ENCODE measurements at regions not wholly inside any gene's neighbourhood (a gene's known extent, or its start where the extent isn't known, plus 50 kb on each side); places are given as distances from the start of the nearest gene placed in this dataset.
"Not testable (repeated sequence)": the region's sequence is repeated elsewhere in the genome, so short reads cannot be mapped to it uniquely, and the experiment has no call there.

- H3K27me3 ChIP-seq (ENCODE audit: control insufficient read depth, insufficient read depth, low read length); H3K4me3 ChIP-seq (ENCODE audit: low read depth, low read length); H3K36me3 ChIP-seq (ENCODE audit: control insufficient read depth, insufficient read depth, low read length); DNase-seq (ENCODE audit: low read depth): not testable (repeated sequence)
Measured at GRCh38 chr15:83335542-83335941, 51.1 kb upstream of the BNC1 start.

GRCh38 chr15:83339396-83339795, 54.9 kb upstream of the BNC1 start:
- TF ChIP-seq, protein P1, sequence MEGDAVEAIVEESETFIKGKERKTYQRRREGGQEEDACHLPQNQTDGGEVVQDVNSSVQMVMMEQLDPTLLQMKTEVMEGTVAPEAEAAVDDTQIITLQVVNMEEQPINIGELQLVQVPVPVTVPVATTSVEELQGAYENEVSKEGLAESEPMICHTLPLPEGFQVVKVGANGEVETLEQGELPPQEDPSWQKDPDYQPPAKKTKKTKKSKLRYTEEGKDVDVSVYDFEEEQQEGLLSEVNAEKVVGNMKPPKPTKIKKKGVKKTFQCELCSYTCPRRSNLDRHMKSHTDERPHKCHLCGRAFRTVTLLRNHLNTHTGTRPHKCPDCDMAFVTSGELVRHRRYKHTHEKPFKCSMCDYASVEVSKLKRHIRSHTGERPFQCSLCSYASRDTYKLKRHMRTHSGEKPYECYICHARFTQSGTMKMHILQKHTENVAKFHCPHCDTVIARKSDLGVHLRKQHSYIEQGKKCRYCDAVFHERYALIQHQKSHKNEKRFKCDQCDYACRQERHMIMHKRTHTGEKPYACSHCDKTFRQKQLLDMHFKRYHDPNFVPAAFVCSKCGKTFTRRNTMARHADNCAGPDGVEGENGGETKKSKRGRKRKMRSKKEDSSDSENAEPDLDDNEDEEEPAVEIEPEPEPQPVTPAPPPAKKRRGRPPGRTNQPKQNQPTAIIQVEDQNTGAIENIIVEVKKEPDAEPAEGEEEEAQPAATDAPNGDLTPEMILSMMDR (IDR thresholded peaks at IDR 0.05; ENCODE audit: insufficient read depth, low read length, poor library complexity, severe bottlenecking): no peak
- no peak for DNase-seq (ENCODE audit: low read depth)
- Histone ChIP-seq H3K4me3 (ENCODE audit: low read depth, low read length) (no peak overlapping the region), H3K36me3 (ENCODE audit: control insufficient read depth, insufficient read depth, low read length) (no peaks in the 10 kb centered on the region), H3K27me3 (ENCODE audit: control insufficient read depth, insufficient read depth, low read length) (no peaks in the 10 kb centered on the region)

DNA sequence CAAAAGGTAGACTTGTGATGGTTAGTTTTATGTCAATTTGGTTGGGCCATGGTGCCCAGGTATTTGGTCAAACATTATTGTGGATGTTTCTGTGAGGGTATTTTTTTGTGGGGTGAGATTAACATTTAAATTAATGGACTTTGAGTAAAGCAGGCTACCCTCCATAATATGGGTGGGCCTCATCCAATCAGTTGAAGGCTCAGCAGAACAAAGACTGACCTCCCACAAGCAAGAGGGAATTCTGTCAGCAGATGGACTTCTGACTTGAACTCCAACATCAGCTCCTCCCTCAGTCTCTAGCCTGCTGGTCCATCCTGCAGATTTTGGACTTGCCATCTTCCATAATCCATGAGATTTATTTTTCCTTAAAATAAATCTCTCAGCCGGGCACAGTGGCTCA, 55.6 kb upstream of the BNC1 start:
- DNase-seq (ENCODE audit: low read depth): no peak
- TF ChIP-seq, protein P1 (IDR thresholded peaks at IDR 0.05; ENCODE audit: insufficient read depth, low read length, poor library complexity, severe bottlenecking): no peak
- Histone ChIP-seq H3K36me3 (ENCODE audit: control insufficient read depth, insufficient read depth, low read length) (no peaks in the 10 kb centered on the region), H3K4me3 (ENCODE audit: low read depth, low read length) (no peak overlapping the region), H3K27me3 (ENCODE audit: control insufficient read depth, insufficient read depth, low read length) (no peaks in the 10 kb centered on the region)

GRCh38 chr15:83346342-83346741, 61.9 kb upstream of the BNC1 start:
- Histone ChIP-seq H3K27me3 (ENCODE audit: control insufficient read depth, insufficient read depth, low read length) (no peaks in the 10 kb centered on the region), H3K4me3 (ENCODE audit: low read depth, low read length) (no peak overlapping the region), H3K36me3 (ENCODE audit: control insufficient read depth, insufficient read depth, low read length) (no peaks in the 10 kb centered on the region)
- no peak for DNase-seq (ENCODE audit: low read depth)
- TF ChIP-seq, protein P1 (IDR thresholded peaks at IDR 0.05; ENCODE audit: insufficient read depth, low read length, poor library complexity, severe bottlenecking): no peak

DNA sequence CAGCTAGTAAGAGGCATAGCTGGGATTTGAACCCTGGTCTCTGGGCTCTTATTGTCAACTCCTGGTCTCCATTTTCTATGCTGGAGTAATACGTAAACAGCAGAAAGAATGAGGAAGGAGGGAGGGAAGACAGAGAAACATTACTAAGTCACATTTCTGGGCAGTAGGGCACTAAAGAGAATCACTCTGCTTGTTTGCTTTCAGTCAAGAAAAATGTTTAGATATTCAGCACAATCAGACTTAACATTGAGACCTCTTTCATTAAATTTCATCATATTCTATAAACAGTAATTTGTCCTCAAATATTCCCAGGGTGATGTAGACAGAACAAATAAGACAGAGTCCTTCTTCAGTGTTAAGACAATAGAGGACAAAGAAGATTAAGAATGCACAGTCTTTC, 67.7 kb upstream of the BNC1 start:
- no peak for DNase-seq (ENCODE audit: low read depth)
- TF ChIP-seq, protein P1 (IDR thresholded peaks at IDR 0.05; ENCODE audit: insufficient read depth, low read length, poor library complexity, severe bottlenecking): no peak
- Histone ChIP-seq H3K4me3 (ENCODE audit: low read depth, low read length) (no peak overlapping the region), H3K36me3 (ENCODE audit: control insufficient read depth, insufficient read depth, low read length) (no peaks in the 10 kb centered on the region), H3K27me3 (ENCODE audit: control insufficient read depth, insufficient read depth, low read length) (no peaks in the 10 kb centered on the region)

DNA sequence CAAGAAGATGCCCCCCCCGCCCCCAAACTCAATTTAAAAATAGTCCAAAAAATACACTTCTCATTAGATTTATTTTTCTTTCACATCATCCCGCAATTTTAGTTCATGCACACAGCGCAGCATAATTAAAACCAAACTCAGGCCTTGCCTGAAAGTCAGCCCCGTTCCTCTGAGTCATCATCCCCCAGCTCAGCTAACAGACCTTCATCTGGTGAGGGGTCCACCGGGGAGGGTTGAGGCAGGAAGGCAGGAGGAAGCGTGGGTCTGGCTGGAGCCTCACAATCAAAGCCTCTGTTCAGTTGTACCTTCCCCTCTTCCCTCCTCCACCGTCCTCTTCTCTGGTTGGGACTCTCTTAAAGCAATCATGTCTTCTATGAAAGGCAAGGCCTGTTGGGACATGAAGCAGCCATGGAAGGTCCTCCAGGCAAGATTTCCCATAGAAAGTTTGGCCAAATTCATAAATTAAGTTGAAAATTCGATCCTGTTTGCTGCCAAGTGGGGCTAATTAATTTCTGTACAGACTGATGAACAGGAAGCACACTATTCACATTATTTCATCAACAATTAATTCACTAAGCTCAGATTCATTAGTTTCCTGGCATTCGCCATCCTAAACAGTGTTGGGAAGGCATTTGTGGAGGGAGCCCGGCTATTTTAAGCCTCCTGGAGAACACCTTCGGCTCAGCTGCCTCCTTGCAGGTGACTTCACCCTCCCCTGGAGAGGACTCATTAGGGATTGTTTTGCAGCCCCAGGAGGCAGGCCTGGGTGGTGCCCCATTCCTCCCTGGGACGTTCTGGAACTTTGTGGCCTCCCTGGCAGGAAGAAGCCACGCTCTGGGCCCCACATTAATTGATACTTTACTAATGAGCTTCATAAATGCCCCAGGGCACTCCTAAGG, 72.3 kb upstream of the BNC1 start:
- DNase-seq (ENCODE audit: low read depth): no peak
- no peaks in the 10 kb centered on the region for H3K27me3 ChIP-seq (ENCODE audit: control insufficient read depth, insufficient read depth, low read length)
- H3K4me3 ChIP-seq (ENCODE audit: low read depth, low read length): no peak overlapping the region
- no peaks in the 10 kb centered on the region for H3K36me3 ChIP-seq (ENCODE audit: control insufficient read depth, insufficient read depth, low read length)
- TF ChIP-seq, protein P1 (IDR thresholded peaks at IDR 0.05; ENCODE audit: insufficient read depth, low read length, poor library complexity, severe bottlenecking): no peak

Measured in kidney epithelial cell (primary cell).